ENCODE measurements at regions not wholly inside any gene's neighbourhood (a gene's known extent, or its start where the extent isn't known, plus 50 kb on each side); places are given as distances from the start of the nearest gene placed in this dataset.

- Mint-ChIP-seq H3K9me3 (no peaks in the 10 kb centered on the region), H3K27me3 (no peaks in the 10 kb centered on the region), H3K27ac (no peak overlapping the region), H3K4me1 (no peaks in the 10 kb centered on the region), H3K4me3 (no peak overlapping the region)
- no peak for ATAC-seq
- no peak for DNase-seq
Observed at GRCh38 chr6:50976907-50977306, 158.2 kb downstream of the TFAP2B start.

DNA sequence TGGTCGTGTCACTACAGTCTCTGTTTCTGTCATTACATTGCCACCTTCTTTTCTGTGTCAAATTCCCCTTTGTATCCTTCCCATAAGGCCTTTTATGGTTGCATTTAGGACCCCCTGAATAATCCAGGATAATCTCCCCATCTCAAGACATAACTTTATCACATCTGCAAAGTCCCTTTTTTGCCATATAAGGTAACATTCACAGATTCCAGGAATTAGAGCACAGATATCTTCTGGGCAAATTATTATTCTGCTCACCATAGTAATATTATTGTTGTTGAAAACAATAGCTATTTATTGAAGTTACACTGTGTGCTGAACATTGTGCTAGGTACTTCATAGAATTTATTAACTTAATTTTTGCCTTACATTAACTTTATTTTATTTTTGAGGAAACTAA, 159.1 kb downstream of the TFAP2B start:
- Mint-ChIP-seq H3K4me1 (no peaks in the 10 kb centered on the region), H3K4me3 (no peak overlapping the region), H3K27me3 (no peaks in the 10 kb centered on the region), H3K9me3 (no peaks in the 10 kb centered on the region), H3K27ac (no peak overlapping the region)
- no peak for DNase-seq
- ATAC-seq = no peak

- no peak overlapping the region for H3K4me3 Mint-ChIP-seq
- no peak overlapping the region for H3K27ac Mint-ChIP-seq
- H3K9me3 Mint-ChIP-seq = no peaks in the 10 kb centered on the region
- ATAC-seq = no peak
- H3K4me1 Mint-ChIP-seq = no peaks in the 10 kb centered on the region
- no peak for DNase-seq
- no peaks in the 10 kb centered on the region for H3K27me3 Mint-ChIP-seq
Observed at GRCh38 chr6:50978380-50979170, 159.9 kb downstream of the TFAP2B start.

- Mint-ChIP-seq H3K27me3 (no peaks in the 10 kb centered on the region), H3K27ac (no peak overlapping the region), H3K4me1 (no peaks in the 10 kb centered on the region), H3K9me3 (no peaks in the 10 kb centered on the region), H3K4me3 (no peak overlapping the region)
- no peak for ATAC-seq
- no peak for DNase-seq
Observed at GRCh38 chr6:50979171-50979525, 160.5 kb downstream of the TFAP2B start.

GRCh38 chr6:50984135-50984534, 165.5 kb downstream of the TFAP2B start:
- Mint-ChIP-seq H3K9me3 (peaks cover 6% of the 10 kb centered on the region in 2 donors), H3K27me3 (no peaks in the 10 kb centered on the region), H3K27ac (no peak overlapping the region), H3K4me1 (no peaks in the 10 kb centered on the region), H3K4me3 (no peak overlapping the region)
- DNase-seq = no peak
- ATAC-seq = no peak

DNA sequence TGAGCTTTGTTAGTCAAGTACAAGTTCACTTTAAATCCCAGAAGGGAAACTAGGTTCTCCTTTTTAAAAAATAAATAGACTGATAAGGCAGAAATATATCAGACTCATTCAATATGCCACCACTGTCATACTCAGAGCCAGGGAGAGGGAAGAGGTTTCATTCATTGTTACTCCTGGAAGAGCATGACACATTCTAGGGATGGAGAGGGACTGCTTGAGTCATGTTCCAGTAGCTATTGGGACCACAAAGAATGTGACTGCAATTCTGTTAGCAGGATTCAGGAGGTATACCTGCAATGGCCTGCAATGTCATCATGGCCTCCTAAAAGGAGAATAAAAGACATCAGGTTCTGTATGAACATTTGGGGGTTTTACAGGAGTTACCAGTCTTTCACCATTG, 167.6 kb downstream of the TFAP2B start:
- ATAC-seq = no peak
- Mint-ChIP-seq H3K4me1 (no peaks in the 10 kb centered on the region), H3K27me3 (no peaks in the 10 kb centered on the region), H3K9me3 (peaks cover 6% of the 10 kb centered on the region in 2 donors), H3K27ac (no peak overlapping the region), H3K4me3 (no peak overlapping the region)
- DNase-seq = no peak

GRCh38 chr6:50989123-50989522, 170.5 kb downstream of the TFAP2B start:
- Mint-ChIP-seq H3K27me3 (no peaks in the 10 kb centered on the region), H3K9me3 (peaks cover 6% of the 10 kb centered on the region in 2 donors), H3K27ac (no peak overlapping the region), H3K4me1 (no peaks in the 10 kb centered on the region), H3K4me3 (no peak overlapping the region)
- ATAC-seq (no peak), DNase-seq (no peak)

DNA sequence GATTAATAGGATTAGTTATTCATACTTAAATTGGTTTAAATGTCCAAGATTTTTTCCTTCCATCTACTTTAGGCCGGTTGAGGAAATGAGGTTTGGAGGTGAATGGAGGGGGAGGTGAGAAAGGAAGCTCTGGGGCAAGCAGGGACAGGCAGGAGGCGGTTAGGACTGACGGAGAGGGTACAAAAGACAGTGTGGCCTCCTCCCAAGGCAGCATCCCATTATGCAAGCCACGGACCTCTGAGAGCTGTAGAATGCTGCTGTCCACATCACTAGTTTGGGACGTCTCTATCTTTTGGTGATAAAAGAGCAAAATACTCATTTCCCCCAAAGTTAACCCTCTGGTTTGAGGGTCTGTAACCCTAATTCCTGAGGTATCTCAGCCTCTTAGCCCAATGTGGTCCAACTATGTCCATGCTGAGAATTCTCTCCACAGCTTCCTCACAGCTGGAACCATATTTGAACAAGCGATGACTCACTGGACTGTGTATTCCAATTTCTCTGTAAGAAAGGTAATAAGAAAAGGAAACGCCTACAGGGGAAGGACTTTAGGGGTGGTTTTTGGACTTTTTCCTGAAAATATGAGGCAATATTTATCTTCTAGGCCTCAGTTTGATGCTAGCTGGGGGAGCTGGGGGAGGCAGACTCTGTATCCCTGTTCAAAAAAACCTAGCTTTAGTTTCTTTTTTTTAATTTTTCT, 172.2 kb downstream of the TFAP2B start:
- Mint-ChIP-seq H3K9me3 (peaks cover 6% of the 10 kb centered on the region in 2 donors), H3K27me3 (no peaks in the 10 kb centered on the region), H3K4me3 (no peak overlapping the region), H3K27ac (no peak overlapping the region), H3K4me1 (no peaks in the 10 kb centered on the region)
- ATAC-seq = no peak
- no peak for DNase-seq

DNA sequence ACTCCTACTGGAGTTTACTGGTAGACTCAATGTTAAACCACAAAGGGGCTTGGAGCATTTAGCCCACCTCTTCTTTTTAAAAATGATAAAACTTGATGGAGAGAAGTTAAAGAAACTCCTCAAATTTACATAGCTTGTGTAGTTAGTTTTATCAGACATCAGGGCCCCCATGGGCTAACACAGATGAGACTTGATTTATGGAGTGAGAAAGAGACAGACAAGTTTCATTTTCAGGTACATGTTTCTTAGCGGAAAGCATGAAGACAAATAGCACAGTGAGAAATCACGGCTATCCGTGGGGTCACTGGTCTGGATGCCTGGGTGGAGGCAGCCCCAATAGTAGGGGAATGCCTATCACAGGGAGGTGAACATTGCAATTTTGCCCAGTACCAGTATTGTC, 173.6 kb downstream of the TFAP2B start:
- no peak for DNase-seq
- H3K4me3 Mint-ChIP-seq = no peak overlapping the region
- no peak for ATAC-seq
- no peaks in the 10 kb centered on the region for H3K4me1 Mint-ChIP-seq
- H3K9me3 Mint-ChIP-seq = peaks cover 6% of the 10 kb centered on the region in 2 donors
- H3K27ac Mint-ChIP-seq = no peak overlapping the region
- H3K27me3 Mint-ChIP-seq = no peaks in the 10 kb centered on the region

DNA sequence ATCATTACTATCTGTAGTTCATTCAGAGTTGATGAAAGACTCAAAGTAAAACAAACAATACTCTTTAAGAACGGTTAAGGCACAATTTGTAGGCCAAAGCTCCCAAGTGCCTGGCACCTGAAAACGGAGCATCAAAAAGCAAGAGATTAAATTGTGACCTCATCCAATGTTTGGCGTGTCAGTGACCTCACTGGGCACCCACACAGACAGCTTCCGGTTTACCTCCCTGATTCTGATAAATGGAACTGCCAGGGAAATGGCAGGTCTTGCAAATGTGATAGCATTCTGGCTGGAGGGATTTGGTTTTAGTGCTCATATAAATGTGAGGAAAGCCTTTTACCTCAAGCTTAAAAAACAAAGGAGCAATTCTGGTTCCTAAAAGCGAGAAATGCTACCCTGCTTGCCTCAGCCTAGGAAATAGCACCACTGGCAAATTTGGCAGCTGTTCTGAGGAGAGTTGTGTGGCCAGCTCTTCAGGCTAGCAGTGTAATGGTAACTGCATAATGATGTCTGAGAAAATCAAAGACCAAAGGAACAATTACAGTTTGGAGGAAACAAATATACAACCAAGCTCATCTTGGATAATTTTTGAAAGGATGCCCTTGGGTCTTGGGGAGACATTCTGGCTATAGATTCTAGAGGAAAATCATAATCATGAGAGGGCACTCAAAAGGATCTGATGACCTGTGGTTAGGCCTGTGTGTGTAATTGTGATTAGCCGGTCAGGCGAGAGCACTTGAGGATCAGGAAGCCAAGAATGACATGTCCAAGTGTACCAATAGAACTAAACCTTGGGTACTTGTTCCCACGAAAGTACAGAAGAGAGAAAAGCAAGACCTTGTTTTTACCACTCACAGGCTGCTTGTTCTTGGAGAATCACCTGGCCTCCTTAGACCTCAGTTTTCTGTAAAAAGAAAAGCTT, 174.3 kb downstream of the TFAP2B start:
- Mint-ChIP-seq H3K4me3 (no peak overlapping the region), H3K9me3 (peaks cover 6 to 11% of the 10 kb centered on the region in 2 donors), H3K27ac (no peak overlapping the region), H3K27me3 (no peaks in the 10 kb centered on the region), H3K4me1 (no peaks in the 10 kb centered on the region)
- DNase-seq (no peak), ATAC-seq (no peak)

- ATAC-seq = no peak
- no peaks in the 10 kb centered on the region for H3K4me1 Mint-ChIP-seq
- H3K27me3 Mint-ChIP-seq = no peaks in the 10 kb centered on the region
- H3K4me3 Mint-ChIP-seq = no peak overlapping the region
- peaks cover 0 to 6% of the 10 kb centered on the region in 2 donors for H3K9me3 Mint-ChIP-seq
- H3K27ac Mint-ChIP-seq = no peak overlapping the region
- DNase-seq = no peak
Observed at GRCh38 chr6:50993941-50994720, 175.5 kb downstream of the TFAP2B start.

DNA sequence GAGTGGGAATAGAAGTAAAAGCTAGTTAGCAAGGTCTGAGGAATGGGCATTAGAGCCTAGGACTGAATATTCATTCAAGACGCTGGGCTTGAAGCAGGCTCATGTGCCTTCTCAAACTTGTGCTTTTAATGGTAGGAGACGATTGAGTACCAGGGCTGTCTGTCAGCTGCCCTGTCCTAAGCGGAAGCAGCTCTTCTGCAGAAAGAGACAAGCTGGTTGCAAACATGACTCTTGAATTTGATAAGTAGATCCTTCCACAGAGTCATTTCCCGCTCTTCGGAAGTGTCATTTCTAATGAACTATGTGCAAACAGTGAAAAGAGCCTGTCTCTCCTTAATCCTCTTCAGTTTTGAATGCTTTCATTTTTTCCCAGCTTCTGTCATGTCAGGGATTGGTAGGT, 176.4 kb downstream of the TFAP2B start:
- no peak overlapping the region for H3K4me3 Mint-ChIP-seq
- peaks cover 1 to 6% of the 10 kb centered on the region in 2 donors for H3K9me3 Mint-ChIP-seq
- no peaks in the 10 kb centered on the region for H3K4me1 Mint-ChIP-seq
- DNase-seq (no peak), ATAC-seq (no peak)
- H3K27ac Mint-ChIP-seq = no peak overlapping the region
- H3K27me3 Mint-ChIP-seq = no peaks in the 10 kb centered on the region

GRCh38 chr6:50998905-50999304, 180.2 kb downstream of the TFAP2B start:
- H3K27ac Mint-ChIP-seq = no peak overlapping the region
- H3K9me3 Mint-ChIP-seq = peaks cover 6 to 18% of the 10 kb centered on the region in 2 donors
- no peaks in the 10 kb centered on the region for H3K27me3 Mint-ChIP-seq
- no peaks in the 10 kb centered on the region for H3K4me1 Mint-ChIP-seq
- DNase-seq (no peak), ATAC-seq (no peak)
- H3K4me3 Mint-ChIP-seq = no peak overlapping the region

DNA sequence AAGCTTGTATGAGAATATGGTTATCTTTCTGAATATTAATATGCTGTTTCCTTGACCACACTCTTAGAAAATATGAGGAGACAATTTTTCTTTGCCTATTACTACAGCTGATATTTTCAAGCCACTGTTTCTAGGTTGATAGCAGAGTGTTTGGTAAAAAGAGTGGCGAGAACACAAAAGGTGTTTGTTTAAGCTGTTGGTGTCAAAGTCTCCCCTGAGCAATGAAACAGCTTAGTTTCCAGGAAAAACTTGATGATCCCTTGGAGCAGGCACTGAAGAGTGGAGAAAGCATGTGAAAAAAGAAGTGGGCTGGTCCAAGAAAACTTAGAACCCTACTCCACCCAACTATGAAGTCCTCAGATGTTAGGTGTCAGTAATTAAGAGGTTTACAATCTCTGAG, 182.7 kb downstream of the TFAP2B start:
- H3K27me3 Mint-ChIP-seq = no peaks in the 10 kb centered on the region
- no peak overlapping the region for H3K4me3 Mint-ChIP-seq
- ATAC-seq (no peak), DNase-seq (no peak)
- H3K9me3 Mint-ChIP-seq = peaks cover 6 to 18% of the 10 kb centered on the region in 2 donors
- H3K4me1 Mint-ChIP-seq = no peaks in the 10 kb centered on the region
- no peak overlapping the region for H3K27ac Mint-ChIP-seq

- no peak overlapping the region for H3K4me3 Mint-ChIP-seq
- ATAC-seq (no peak), DNase-seq (no peak)
- H3K4me1 Mint-ChIP-seq = no peaks in the 10 kb centered on the region
- peaks cover 4 to 18% of the 10 kb centered on the region in 2 donors for H3K9me3 Mint-ChIP-seq
- no peak overlapping the region for H3K27ac Mint-ChIP-seq
- H3K27me3 Mint-ChIP-seq = no peaks in the 10 kb centered on the region
Observed at GRCh38 chr6:51004380-51004779, 185.7 kb downstream of the TFAP2B start.
